Vagina (tissue), 2 donors: ENCODE measurements at regions not wholly inside any gene's neighbourhood (a gene's known extent, or its start where the extent isn't known, plus 50 kb on each side); places are given as distances from the start of the nearest gene placed in this dataset.

Source experiments
- CTCF ChIP-seq, 3 experiments: fragments of 450-650 bp in 2 of 3; fragments of 200-600 bp in 1 of 3; sonication (generic) in 1 of 3; IDR thresholded peaks; one replicate each; pipeline ENCODE4 v1.5.1; 2017 to 2019; ENCODE audit warnings: antibody characterized with exemption in 3 of 3, mild to moderate bottlenecking in 2 of 3, moderate library complexity in 2 of 3
- POLR2A ChIP-seq, 2 donors: fragments of 450-650 bp; IDR thresholded peaks; one replicate each; pipeline ENCODE4 v1.6.1; 2017; ENCODE audit warnings: antibody characterized with exemption in 2 of 2, mild to moderate bottlenecking in 2 of 2, moderate library complexity in 2 of 2

GRCh38 chr7:93006480-93007095 is 111.2 kb downstream of the SAMD9 start:
- TF ChIP-seq CTCF (IDR thresholded peaks at IDR 0.05) (no peak), POLR2A (IDR thresholded peaks at IDR 0.05) (no peak)
